SK-N-SH (cell line): ENCODE measurements at regions not wholly inside any gene's neighbourhood (a gene's known extent, or its start where the extent isn't known, plus 50 kb on each side); places are given as distances from the start of the nearest gene placed in this dataset.

ENCODE experiments used
- CTCF ChIA-PET: fragments of 300-600, 350-600 bp; formaldehyde crosslinking; extraction: SDS; loops from one replicate; lab custom pipeline; 2021; lab: Yijun Ruan, JAX
- POLR2A ChIA-PET: fragments of 350-600 bp; sonication (Branson Sonifier 250); formaldehyde crosslinking; extraction: SDS; loops from one replicate; lab custom pipeline; 2020; ENCODE audit warnings: antibody characterized with exemption, inconsistent platforms; lab: Yijun Ruan, JAX
- DNase-seq: peaks from one replicate; pipeline ENCODE4 v3.0.0; 2012
- H2AFZ ChIP-seq: fragments of 200-600 bp; sonication (generic); 2 replicates; pipeline ENCODE4 v1.8.1; 2016; ENCODE audit warnings: antibody characterized with exemption, mild to moderate bottlenecking, low read depth
- H3F3A ChIP-seq: fragments of 200-600 bp; sonication (generic); replicated peaks from 2 replicates; pipeline ENCODE3; 2016; ENCODE audit warnings: antibody characterized with exemption, mild to moderate bottlenecking; ENCODE audit not compliant: insufficient read depth
- H3K27ac ChIP-seq, 2 experiments: fragments of 200-500 bp in 1 of 2; fragments of 200-600 bp in 1 of 2; sonication (Bioruptor generic) in 1 of 2; sonication (generic), shearing (Covaris generic) in 1 of 2; 2 replicates each; pipeline versions ENCODE4 v1.5.1 to v1.6.1; 2014 to 2016; ENCODE audit warnings: low read depth in 2 of 2, inconsistent platforms in 1 of 2, low read length in 1 of 2, mild to moderate bottlenecking in 1 of 2, mixed read lengths in 1 of 2
- H3K27me3 ChIP-seq: fragments of 200-600 bp; sonication (generic), shearing (Covaris generic); 2 replicates; pipeline ENCODE4 v1.6.1; 2016; ENCODE audit warnings: mixed run types; ENCODE audit not compliant: insufficient read depth
- H3K36me3 ChIP-seq, 2 experiments: fragments of 200-500 bp in 1 of 2; fragments of 200-600 bp in 1 of 2; sonication (Bioruptor generic) in 1 of 2; sonication (generic) in 1 of 2; replicated peaks in 1 of 2; 2 replicates each; pipeline versions ENCODE3 to v1.5.1; 2014 to 2016; ENCODE audit warnings: low read length in 1 of 2, mild to moderate bottlenecking in 1 of 2; ENCODE audit not compliant: insufficient read depth in 2 of 2, control insufficient read depth in 1 of 2
- H3K4me1 ChIP-seq, 2 experiments: fragments of 200-500 bp in 1 of 2; fragments of 200-600 bp in 1 of 2; sonication (Bioruptor generic) in 1 of 2; sonication (generic), shearing (Covaris generic) in 1 of 2; 2 replicates each; pipeline versions ENCODE4 v1.5.1 to v1.6.1; 2014 to 2016; ENCODE audit warnings: low read depth in 1 of 2, low read length in 1 of 2, mixed run types in 1 of 2; ENCODE audit not compliant: insufficient read depth in 2 of 2, control insufficient read depth in 1 of 2
- H3K4me2 ChIP-seq: fragments of 200-600 bp; sonication (generic), shearing (Covaris generic); 2 replicates; pipeline ENCODE4 v1.6.1; 2017; ENCODE audit warnings: mixed run types
- H3K4me3 ChIP-seq, 2 experiments: fragments of 200-500 bp in 1 of 2; fragments of 200-600 bp in 1 of 2; sonication (Bioruptor generic) in 1 of 2; sonication (generic), shearing (Covaris generic) in 1 of 2; 2 replicates each; pipeline versions ENCODE4 v1.5.1 to v1.8.1; 2014 to 2016; ENCODE audit warnings: low read depth in 2 of 2, inconsistent platforms in 1 of 2, low read length in 1 of 2, mild to moderate bottlenecking in 1 of 2, mixed read lengths in 1 of 2, moderate library complexity in 1 of 2
- H3K79me2 ChIP-seq: fragments of 200-600 bp; sonication (generic); 2 replicates; pipeline ENCODE4 v1.8.1; 2017; ENCODE audit warnings: mild to moderate bottlenecking; ENCODE audit not compliant: insufficient read depth
- H3K9ac ChIP-seq: fragments of 200-600 bp; sonication (generic); 2 replicates; pipeline ENCODE4 v1.6.1; 2017; ENCODE audit warnings: mixed run types
- H3K9me2 ChIP-seq: fragments of 200-600 bp; sonication (generic); 2 replicates; pipeline ENCODE4 v1.6.1; 2017; ENCODE audit warnings: mixed run types
- H3K9me3 ChIP-seq: fragments of 200-600 bp; sonication (generic); 2 replicates; pipeline ENCODE4 v1.6.1; 2017; ENCODE audit warnings: mixed run types, mild to moderate bottlenecking, moderate library complexity
- H4K20me1 ChIP-seq: fragments of 200-600 bp; sonication (generic); 2 replicates; pipeline ENCODE4 v1.6.1; 2017; ENCODE audit warnings: mild to moderate bottlenecking, mixed run types; ENCODE audit not compliant: insufficient read depth
- EP300 ChIP-seq, 2 experiments: IDR thresholded peaks; 2 replicates each; pipeline versions ENCODE4 v1.4.0 to v1.6.1; 2012; ENCODE audit warnings: borderline replicate concordance in 1 of 2, low read depth in 1 of 2, low read length in 1 of 2
- EZH2phosphoT487 ChIP-seq: fragments of 200-600 bp; sonication (generic); IDR thresholded peaks from 2 replicates; pipeline ENCODE4 v1.6.1; 2017; ENCODE audit warnings: low read depth, mixed run types, mild to moderate bottlenecking, antibody characterized with exemption, moderate library complexity, borderline replicate concordance
- MEF2A ChIP-seq: IDR thresholded peaks from 2 replicates; pipeline ENCODE4 v1.4.0; 2012; ENCODE audit warnings: low read depth, borderline replicate concordance
- NRF1 ChIP-seq: IDR thresholded peaks from 2 replicates; pipeline ENCODE4 v1.6.1; 2012; ENCODE audit warnings: low read depth, mild to moderate bottlenecking, low read length
- RAD21 ChIP-seq: IDR thresholded peaks from 2 replicates; pipeline ENCODE4 v1.6.1; 2012; ENCODE audit warnings: mild to moderate bottlenecking, low read length
- RFX5 ChIP-seq: IDR thresholded peaks from 2 replicates; pipeline ENCODE4 v1.6.1; 2012; ENCODE audit warnings: mild to moderate bottlenecking, improper control_type of control experiment, low read length
- TAF1 ChIP-seq: IDR thresholded peaks from 2 replicates; pipeline ENCODE4 v1.6.1; 2012; ENCODE audit warnings: low read depth, mild to moderate bottlenecking, low read length, moderate library complexity, borderline replicate concordance
- TEAD4 ChIP-seq: IDR thresholded peaks from 2 replicates; pipeline ENCODE4 v1.4.0; 2012; ENCODE audit warnings: mild to moderate bottlenecking, borderline replicate concordance; ENCODE audit not compliant: insufficient read depth
- WGBS: methylation state at CpG from one replicate; pipeline ENCODE4 v1.1.6; 2017; ENCODE audit warnings: low lambda C conversion rate; 5-methylcytosine and 5-hydroxymethylcytosine counted together
- TF ChIP-seq, protein P1 (sequence below): IDR thresholded peaks from 2 replicates; pipeline ENCODE4 v1.4.0; 2012; ENCODE audit warnings: low read depth
- TF ChIP-seq, protein P2 (sequence below): IDR thresholded peaks from 2 replicates; pipeline ENCODE4 v1.6.1; 2012; ENCODE audit warnings: mild to moderate bottlenecking, low read depth, low read length, moderate library complexity
- TF ChIP-seq, protein P3 (sequence below): fragments of 200-600 bp; sonication (generic); IDR thresholded peaks from 2 replicates; pipeline ENCODE4 v1.6.1; 2017; ENCODE audit warnings: antibody characterized with exemption, mild to moderate bottlenecking, moderate library complexity
- TF ChIP-seq, protein P4 (sequence below): IDR thresholded peaks from 2 replicates; pipeline ENCODE4 v1.4.0; 2012; ENCODE audit warnings: low read depth, borderline replicate concordance

DNA sequence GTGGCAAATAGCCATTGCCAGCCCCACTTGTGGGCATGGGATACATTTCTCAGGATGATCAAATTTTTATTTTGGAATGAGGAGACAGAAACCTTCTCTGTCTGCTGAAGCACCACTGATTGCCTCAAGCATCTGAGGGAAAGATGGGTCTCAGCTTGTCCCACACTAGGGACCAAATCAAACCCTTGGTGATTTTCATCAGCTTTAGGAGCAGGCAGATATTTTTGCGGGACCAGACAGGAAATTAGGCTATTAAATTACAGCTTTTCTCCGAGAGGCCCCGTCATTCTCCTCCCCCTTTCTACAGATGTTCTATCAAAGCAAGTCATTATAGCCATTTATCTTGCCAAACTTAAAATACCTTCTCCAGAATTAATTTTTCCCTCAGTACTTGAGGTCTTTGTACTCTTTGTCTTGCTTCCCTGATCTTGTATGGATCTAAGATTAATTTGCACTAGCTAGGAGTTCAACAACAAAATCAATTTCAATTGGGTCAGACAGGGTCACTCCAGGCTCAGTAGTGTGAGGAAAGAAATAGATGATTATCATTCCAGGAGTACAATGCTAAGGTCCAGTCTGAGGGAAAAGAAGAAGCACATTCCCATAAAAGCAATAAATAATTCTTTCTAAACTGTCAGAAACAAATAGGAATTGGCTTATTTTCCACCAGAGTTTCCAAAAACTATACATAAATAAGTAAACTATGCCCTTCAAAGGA is 818.1 kb upstream of the SOX11 start:
- ChIA-PET POLR2A (interaction anchor here (1.4 kb wide), 1 partner anchor 35 kb away, joined by 4 read pairs; no protein-coding TSS in a partner anchor), CTCF (interaction anchor here (1.4 kb wide), 1 partner anchor 11 kb away, joined by 3 read pairs; no protein-coding TSS in a partner anchor)
- Histone ChIP-seq H4K20me1 (no peaks in the 10 kb centered on the region), H3K27me3 (no peaks in the 10 kb centered on the region), H3K4me1 (peaks cover 0 to 9% of the 10 kb centered on the region in 2 experiments; a peak in 2 of 4 replicates), H3K9me3 (peaks cover 5% of the 10 kb centered on the region; the same call in 1 of the 2 replicates), H3K27ac (no peak overlapping the region), H3F3A (no peaks in the 10 kb centered on the region), H3K4me2 (no peak overlapping the region), H2AFZ (no peak overlapping the region), H3K9me2 (no peaks in the 10 kb centered on the region), H3K79me2 (no peaks in the 10 kb centered on the region), H3K36me3 (no peaks in the 10 kb centered on the region), H3K4me3 (no peak overlapping the region), H3K9ac (no peak overlapping the region)
- peak; percentile 31 for DNase-seq
- no peak for TF ChIP-seq TAF1
- TF ChIP-seq EZH2phosphoT487, result no peak
- TF ChIP-seq RAD21, result no peak
- no peak for TF ChIP-seq MEF2A
- no peak for TF ChIP-seq EP300 (IDR thresholded peaks at IDR 0.05; ENCODE audit: borderline replicate concordance in 1 of 2, low read depth in 1 of 2, low read length in 1 of 2)
- 10% methylated on average over 3 of the region's 3 CpGs for WGBS

DNA sequence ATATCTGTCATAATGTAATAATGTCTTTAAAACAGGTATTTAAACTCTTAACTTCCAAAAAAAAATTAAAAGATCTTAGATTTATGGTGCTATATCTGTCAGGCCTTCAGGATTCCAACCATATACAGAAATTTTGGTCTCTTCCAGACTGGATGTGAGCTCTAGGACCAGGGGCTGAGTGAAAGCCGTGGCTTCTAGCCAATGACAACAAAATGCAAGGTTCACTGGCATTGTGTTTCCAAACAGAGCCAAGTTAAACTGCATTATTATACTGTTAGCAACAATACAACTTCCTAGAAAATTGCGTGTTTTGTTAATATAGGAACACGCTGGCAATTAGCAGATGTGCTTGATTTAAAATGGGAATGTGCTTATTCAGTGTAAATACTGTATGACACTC is 809.8 kb upstream of the SOX11 start:
- Histone ChIP-seq H3K4me2 (no peak overlapping the region), H3K9me3 (no peaks in the 10 kb centered on the region), H2AFZ (no peak overlapping the region), H3K27ac (no peak overlapping the region), H3K9ac (no peak overlapping the region), H4K20me1 (no peaks in the 10 kb centered on the region), H3K36me3 (no peaks in the 10 kb centered on the region), H3K9me2 (no peaks in the 10 kb centered on the region), H3K79me2 (no peaks in the 10 kb centered on the region), H3K4me1 (no peaks in the 10 kb centered on the region; a peak in 1 of 4 replicates), H3K27me3 (no peaks in the 10 kb centered on the region), H3F3A (no peaks in the 10 kb centered on the region), H3K4me3 (no peak overlapping the region)
- POLR2A ChIA-PET, result no interaction called here
- CTCF ChIA-PET, result interaction anchor here (1.3 kb wide), 1 partner anchor 8 kb away, joined by 6 read pairs; no protein-coding TSS in a partner anchor
- 8% methylated on average over 3 of the region's 3 CpGs for WGBS
- DNase-seq, result peak; percentile 35
- TF ChIP-seq, protein P1, sequence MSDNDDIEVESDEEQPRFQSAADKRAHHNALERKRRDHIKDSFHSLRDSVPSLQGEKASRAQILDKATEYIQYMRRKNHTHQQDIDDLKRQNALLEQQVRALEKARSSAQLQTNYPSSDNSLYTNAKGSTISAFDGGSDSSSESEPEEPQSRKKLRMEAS, result no peak
- TF ChIP-seq, protein P2, sequence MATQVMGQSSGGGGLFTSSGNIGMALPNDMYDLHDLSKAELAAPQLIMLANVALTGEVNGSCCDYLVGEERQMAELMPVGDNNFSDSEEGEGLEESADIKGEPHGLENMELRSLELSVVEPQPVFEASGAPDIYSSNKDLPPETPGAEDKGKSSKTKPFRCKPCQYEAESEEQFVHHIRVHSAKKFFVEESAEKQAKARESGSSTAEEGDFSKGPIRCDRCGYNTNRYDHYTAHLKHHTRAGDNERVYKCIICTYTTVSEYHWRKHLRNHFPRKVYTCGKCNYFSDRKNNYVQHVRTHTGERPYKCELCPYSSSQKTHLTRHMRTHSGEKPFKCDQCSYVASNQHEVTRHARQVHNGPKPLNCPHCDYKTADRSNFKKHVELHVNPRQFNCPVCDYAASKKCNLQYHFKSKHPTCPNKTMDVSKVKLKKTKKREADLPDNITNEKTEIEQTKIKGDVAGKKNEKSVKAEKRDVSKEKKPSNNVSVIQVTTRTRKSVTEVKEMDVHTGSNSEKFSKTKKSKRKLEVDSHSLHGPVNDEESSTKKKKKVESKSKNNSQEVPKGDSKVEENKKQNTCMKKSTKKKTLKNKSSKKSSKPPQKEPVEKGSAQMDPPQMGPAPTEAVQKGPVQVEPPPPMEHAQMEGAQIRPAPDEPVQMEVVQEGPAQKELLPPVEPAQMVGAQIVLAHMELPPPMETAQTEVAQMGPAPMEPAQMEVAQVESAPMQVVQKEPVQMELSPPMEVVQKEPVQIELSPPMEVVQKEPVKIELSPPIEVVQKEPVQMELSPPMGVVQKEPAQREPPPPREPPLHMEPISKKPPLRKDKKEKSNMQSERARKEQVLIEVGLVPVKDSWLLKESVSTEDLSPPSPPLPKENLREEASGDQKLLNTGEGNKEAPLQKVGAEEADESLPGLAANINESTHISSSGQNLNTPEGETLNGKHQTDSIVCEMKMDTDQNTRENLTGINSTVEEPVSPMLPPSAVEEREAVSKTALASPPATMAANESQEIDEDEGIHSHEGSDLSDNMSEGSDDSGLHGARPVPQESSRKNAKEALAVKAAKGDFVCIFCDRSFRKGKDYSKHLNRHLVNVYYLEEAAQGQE, result no peak
- TF ChIP-seq TEAD4 (no peak), MEF2A (no peak), RFX5 (no peak), EZH2phosphoT487 (no peak), TAF1 (no peak), NRF1 (no peak)
- TF ChIP-seq, protein P3, sequence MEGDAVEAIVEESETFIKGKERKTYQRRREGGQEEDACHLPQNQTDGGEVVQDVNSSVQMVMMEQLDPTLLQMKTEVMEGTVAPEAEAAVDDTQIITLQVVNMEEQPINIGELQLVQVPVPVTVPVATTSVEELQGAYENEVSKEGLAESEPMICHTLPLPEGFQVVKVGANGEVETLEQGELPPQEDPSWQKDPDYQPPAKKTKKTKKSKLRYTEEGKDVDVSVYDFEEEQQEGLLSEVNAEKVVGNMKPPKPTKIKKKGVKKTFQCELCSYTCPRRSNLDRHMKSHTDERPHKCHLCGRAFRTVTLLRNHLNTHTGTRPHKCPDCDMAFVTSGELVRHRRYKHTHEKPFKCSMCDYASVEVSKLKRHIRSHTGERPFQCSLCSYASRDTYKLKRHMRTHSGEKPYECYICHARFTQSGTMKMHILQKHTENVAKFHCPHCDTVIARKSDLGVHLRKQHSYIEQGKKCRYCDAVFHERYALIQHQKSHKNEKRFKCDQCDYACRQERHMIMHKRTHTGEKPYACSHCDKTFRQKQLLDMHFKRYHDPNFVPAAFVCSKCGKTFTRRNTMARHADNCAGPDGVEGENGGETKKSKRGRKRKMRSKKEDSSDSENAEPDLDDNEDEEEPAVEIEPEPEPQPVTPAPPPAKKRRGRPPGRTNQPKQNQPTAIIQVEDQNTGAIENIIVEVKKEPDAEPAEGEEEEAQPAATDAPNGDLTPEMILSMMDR, result no peak
- TF ChIP-seq, protein P4, sequence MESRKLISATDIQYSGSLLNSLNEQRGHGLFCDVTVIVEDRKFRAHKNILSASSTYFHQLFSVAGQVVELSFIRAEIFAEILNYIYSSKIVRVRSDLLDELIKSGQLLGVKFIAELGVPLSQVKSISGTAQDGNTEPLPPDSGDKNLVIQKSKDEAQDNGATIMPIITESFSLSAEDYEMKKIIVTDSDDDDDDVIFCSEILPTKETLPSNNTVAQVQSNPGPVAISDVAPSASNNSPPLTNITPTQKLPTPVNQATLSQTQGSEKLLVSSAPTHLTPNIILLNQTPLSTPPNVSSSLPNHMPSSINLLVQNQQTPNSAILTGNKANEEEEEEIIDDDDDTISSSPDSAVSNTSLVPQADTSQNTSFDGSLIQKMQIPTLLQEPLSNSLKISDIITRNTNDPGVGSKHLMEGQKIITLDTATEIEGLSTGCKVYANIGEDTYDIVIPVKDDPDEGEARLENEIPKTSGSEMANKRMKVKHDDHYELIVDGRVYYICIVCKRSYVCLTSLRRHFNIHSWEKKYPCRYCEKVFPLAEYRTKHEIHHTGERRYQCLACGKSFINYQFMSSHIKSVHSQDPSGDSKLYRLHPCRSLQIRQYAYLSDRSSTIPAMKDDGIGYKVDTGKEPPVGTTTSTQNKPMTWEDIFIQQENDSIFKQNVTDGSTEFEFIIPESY, result no peak
